GM23338 (cell line): ENCODE measurements at regions not wholly inside any gene's neighbourhood (a gene's known extent, or its start where the extent isn't known, plus 50 kb on each side); places are given as distances from the start of the nearest gene placed in this dataset.

Experiments
- ATAC-seq: fragments of 200-7000 bp; cut with Tn5 transposase; 3 replicates; pipeline ENCODE4 v1.9.1; 2020
- DNase-seq: peaks from one replicate; pipeline ENCODE4 v3.0.0-alpha.2; 2015; ENCODE audit warnings: low spot score
- H2AFZ ChIP-seq: fragments of 200-600 bp; sonication (generic); 2 replicates; pipeline ENCODE4 v1.8.0; 2016; ENCODE audit warnings: antibody characterized with exemption, mild to moderate bottlenecking, moderate library complexity
- H3F3A ChIP-seq: fragments of 200-600 bp; sonication (generic); replicated peaks from 2 replicates; pipeline ENCODE4 v1.8.0; 2017; ENCODE audit warnings: antibody characterized with exemption, mixed run types, low read depth
- H3K27ac ChIP-seq: fragments of 200-600 bp; sonication (generic); 2 replicates; pipeline ENCODE4 v1.6.1; 2016; ENCODE audit warnings: low read depth
- H3K27me3 ChIP-seq: fragments of 200-600 bp; sonication (generic); 2 replicates; pipeline ENCODE4 v1.8.0; 2016; ENCODE audit warnings: mild to moderate bottlenecking, mixed run types, moderate library complexity; ENCODE audit not compliant: insufficient read depth
- H3K36me3 ChIP-seq: fragments of 200-600 bp; sonication (generic); 2 replicates; pipeline ENCODE4 v1.8.0; 2016; ENCODE audit warnings: mild to moderate bottlenecking; ENCODE audit not compliant: insufficient read depth
- H3K4me1 ChIP-seq: fragments of 200-600 bp; sonication (generic); 2 replicates; pipeline ENCODE4 v1.8.0; 2016; ENCODE audit warnings: mild to moderate bottlenecking, moderate library complexity; ENCODE audit not compliant: insufficient read depth
- H3K4me2 ChIP-seq: fragments of 200-600 bp; sonication (generic); 2 replicates; pipeline ENCODE4 v1.7.1; 2017; ENCODE audit warnings: mixed run types
- H3K4me3 ChIP-seq: fragments of 200-600 bp; sonication (generic); 2 replicates; pipeline ENCODE4 v1.6.1; 2016; ENCODE audit warnings: mixed run types
- H3K79me2 ChIP-seq: fragments of 200-600 bp; sonication (generic); replicated peaks from 2 replicates; pipeline ENCODE4 v1.8.0; 2017; ENCODE audit warnings: mild to moderate bottlenecking; ENCODE audit not compliant: insufficient read depth
- H3K9me2 ChIP-seq: fragments of 200-600 bp; sonication (generic); 2 replicates; pipeline ENCODE4 v1.8.0; 2017; ENCODE audit not compliant: insufficient read depth
- H4K20me1 ChIP-seq: fragments of 200-600 bp; sonication (generic); replicated peaks from 2 replicates; pipeline ENCODE4 v1.8.0; 2017; ENCODE audit warnings: mild to moderate bottlenecking; ENCODE audit not compliant: insufficient read depth
- H3K27ac Mint-ChIP-seq: 2 replicates; pipeline ENCODE4 v1.8.0; 2020; ENCODE audit warnings: inconsistent platforms, mild to moderate bottlenecking, moderate library complexity, mixed read lengths
- H3K27me3 Mint-ChIP-seq: 3 replicates; pipeline ENCODE4 v1.8.0; 2022; ENCODE audit warnings: low read depth, mild to moderate bottlenecking, moderate library complexity, mixed read lengths, inconsistent platforms; ENCODE audit not compliant: insufficient read depth, poor library complexity
- H3K36me3 Mint-ChIP-seq: 3 replicates; pipeline ENCODE4 v1.8.0; 2021; ENCODE audit warnings: low read depth, mild to moderate bottlenecking, inconsistent platforms, moderate library complexity, mixed read lengths
- H3K4me1 Mint-ChIP-seq: 3 replicates; pipeline ENCODE4 v1.8.0; 2020; ENCODE audit warnings: mild to moderate bottlenecking, inconsistent platforms, mixed read lengths
- H3K4me3 Mint-ChIP-seq: 3 replicates; pipeline ENCODE4 v1.8.0; 2021; ENCODE audit warnings: moderate library complexity, mild to moderate bottlenecking, inconsistent platforms, mixed read lengths
- H3K9me3 Mint-ChIP-seq: 3 replicates; pipeline ENCODE4 v1.8.0; 2020; ENCODE audit warnings: moderate library complexity, mild to moderate bottlenecking, inconsistent platforms, mixed read lengths
- CREB1 ChIP-seq: fragments of 250-450 bp; sonication (Bioruptor Pico); IDR thresholded peaks from 2 replicates; pipeline ENCODE4 v1.5.0; 2020; ENCODE audit warnings: low read depth, mild to moderate bottlenecking, moderate library complexity
- EZH2 ChIP-seq: fragments of 200-600 bp; sonication (generic); IDR thresholded peaks from one replicate; pipeline ENCODE4 v1.8.0; 2017; ENCODE audit warnings: antibody characterized with exemption, mild to moderate bottlenecking, low read depth; ENCODE audit not compliant: unreplicated experiment
- EZH2phosphoT487 ChIP-seq: fragments of 200-600 bp; sonication (generic); IDR thresholded peaks from one replicate; pipeline ENCODE4 v1.8.1; 2018; ENCODE audit warnings: antibody characterized with exemption; ENCODE audit not compliant: unreplicated experiment
- ZNF114 ChIP-seq: fragments of 250-450 bp; sonication (Bioruptor Pico); IDR thresholded peaks from 2 replicates; pipeline ENCODE4 v1.5.0; 2020; ENCODE audit warnings: mild to moderate bottlenecking, moderate library complexity
- ZNF331 ChIP-seq: fragments of 250-450 bp; sonication (Bioruptor Pico); IDR thresholded peaks from 2 replicates; pipeline ENCODE4 v1.5.0; 2020; ENCODE audit warnings: low read depth, mild to moderate bottlenecking, moderate library complexity
- TF ChIP-seq, protein P1 (sequence below), 2 experiments: fragments of 200-600 bp in 1 of 2; sonication (generic) in 1 of 2; conservative IDR thresholded peaks; 2 replicates each; pipeline versions ENCODE4 v1.5.1 to v1.6.1; 2016 to 2017; ENCODE audit warnings: antibody characterized with exemption in 2 of 2, low read depth in 2 of 2, mild to moderate bottlenecking in 2 of 2, moderate library complexity in 1 of 2

- H3K36me3 Mint-ChIP-seq: no peaks in the 10 kb centered on the region
- no peaks in the 10 kb centered on the region for H3K4me1 ChIP-seq
- no peak overlapping the region for H3K27ac ChIP-seq
- no peak overlapping the region for H3K4me3 Mint-ChIP-seq
- peaks cover 7% of the 10 kb centered on the region; the same call in 1 of the 2 replicates for H3K9me2 ChIP-seq
- H3K27me3 Mint-ChIP-seq: peaks cover 6% of the 10 kb centered on the region
- H3K27ac Mint-ChIP-seq: no peak overlapping the region
- H3K36me3 ChIP-seq: no peaks in the 10 kb centered on the region
- ATAC-seq (peak; percentile 82), DNase-seq (peak; percentile 41)
- no peak overlapping the region for H3K4me3 ChIP-seq
- H3K27me3 ChIP-seq: no peaks in the 10 kb centered on the region
- no peak overlapping the region for H2AFZ ChIP-seq
- H3K9me3 Mint-ChIP-seq: no peaks in the 10 kb centered on the region
- H4K20me1 ChIP-seq: no peaks in the 10 kb centered on the region
- H3K4me2 ChIP-seq: no peak overlapping the region
- H3F3A ChIP-seq: no peaks in the 10 kb centered on the region
- TF ChIP-seq ZNF114 (CRISPR knock-in tag) (no peak), EZH2 (no peak)
- TF ChIP-seq, protein P1, sequence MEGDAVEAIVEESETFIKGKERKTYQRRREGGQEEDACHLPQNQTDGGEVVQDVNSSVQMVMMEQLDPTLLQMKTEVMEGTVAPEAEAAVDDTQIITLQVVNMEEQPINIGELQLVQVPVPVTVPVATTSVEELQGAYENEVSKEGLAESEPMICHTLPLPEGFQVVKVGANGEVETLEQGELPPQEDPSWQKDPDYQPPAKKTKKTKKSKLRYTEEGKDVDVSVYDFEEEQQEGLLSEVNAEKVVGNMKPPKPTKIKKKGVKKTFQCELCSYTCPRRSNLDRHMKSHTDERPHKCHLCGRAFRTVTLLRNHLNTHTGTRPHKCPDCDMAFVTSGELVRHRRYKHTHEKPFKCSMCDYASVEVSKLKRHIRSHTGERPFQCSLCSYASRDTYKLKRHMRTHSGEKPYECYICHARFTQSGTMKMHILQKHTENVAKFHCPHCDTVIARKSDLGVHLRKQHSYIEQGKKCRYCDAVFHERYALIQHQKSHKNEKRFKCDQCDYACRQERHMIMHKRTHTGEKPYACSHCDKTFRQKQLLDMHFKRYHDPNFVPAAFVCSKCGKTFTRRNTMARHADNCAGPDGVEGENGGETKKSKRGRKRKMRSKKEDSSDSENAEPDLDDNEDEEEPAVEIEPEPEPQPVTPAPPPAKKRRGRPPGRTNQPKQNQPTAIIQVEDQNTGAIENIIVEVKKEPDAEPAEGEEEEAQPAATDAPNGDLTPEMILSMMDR (conservative IDR thresholded peaks at IDR 0.05; ENCODE audit: low read depth in 2 of 2): peak; percentile 47 to 49
- H3K79me2 ChIP-seq: no peaks in the 10 kb centered on the region
- H3K4me1 Mint-ChIP-seq: peaks cover 3% of the 10 kb centered on the region; the same call in 2 of the 3 replicates
Measured at GRCh38 chr16:48864055-48864454, 254.1 kb upstream of the N4BP1 start.

GRCh38 chr16:48862087-48862532 is 252.1 kb upstream of the N4BP1 start:
- H3K27ac Mint-ChIP-seq: no peak overlapping the region
- DNase-seq: peak; percentile 60

More at GRCh38 chr16:48862087-48862532, 252.1 kb upstream of the N4BP1 start:
- Histone ChIP-seq H3K9me2 (no peaks in the 10 kb centered on the region), H3K36me3 (no peaks in the 10 kb centered on the region), H3K79me2 (no peaks in the 10 kb centered on the region), H3K27me3 (no peaks in the 10 kb centered on the region), H3F3A (no peaks in the 10 kb centered on the region), H3K4me1 (no peaks in the 10 kb centered on the region), H3K27ac (no peak overlapping the region), H3K4me2 (no peak overlapping the region), H2AFZ (no peak overlapping the region; the same call in 1 of the 2 replicates), H3K4me3 (no peak overlapping the region), H4K20me1 (no peaks in the 10 kb centered on the region)
- peaks cover 6% of the 10 kb centered on the region for H3K27me3 Mint-ChIP-seq
- no peaks in the 10 kb centered on the region for H3K36me3 Mint-ChIP-seq
- no peaks in the 10 kb centered on the region for H3K9me3 Mint-ChIP-seq
- ATAC-seq: peak; percentile 72
- no peak overlapping the region for H3K4me3 Mint-ChIP-seq
- TF ChIP-seq, protein P1 (conservative IDR thresholded peaks at IDR 0.05; ENCODE audit: low read depth in 2 of 2): peak; percentile 59 to 63
- TF ChIP-seq CREB1 (CRISPR knock-in tag) (no peak), EZH2phosphoT487 (no peak), ZNF331 (no peak), ZNF114 (CRISPR knock-in tag) (no peak)
- H3K4me1 Mint-ChIP-seq: no peaks in the 10 kb centered on the region; the same call in 2 of the 3 replicates
